Erythroblast (primary cell): ENCODE measurements at regions not wholly inside any gene's neighbourhood (a gene's known extent, or its start where the extent isn't known, plus 50 kb on each side); places are given as distances from the start of the nearest gene placed in this dataset.

Source experiments
- GATA1 ChIP-seq: IDR thresholded peaks from 2 replicates; pipeline ENCODE4 v1.6.1; 2011; ENCODE audit warnings: low read depth, mild to moderate bottlenecking, control low read depth, low read length, moderate library complexity
- POLR2A ChIP-seq: IDR thresholded peaks from 2 replicates; pipeline ENCODE4 v1.6.1; 2011; ENCODE audit warnings: mild to moderate bottlenecking, low read length

GRCh38 chr3:187950671-187951070, 203.3 kb upstream of the LPP start:
- TF ChIP-seq POLR2A = no peak
- TF ChIP-seq GATA1 = no peak
